Mesendoderm (in vitro differentiated cells): ENCODE measurements at regions not wholly inside any gene's neighbourhood (a gene's known extent, or its start where the extent isn't known, plus 50 kb on each side); places are given as distances from the start of the nearest gene placed in this dataset.

Source experiments
- DNase-seq: peaks from one replicate; pipeline ENCODE4 v3.0.0; 2013
- H2AK5ac ChIP-seq: 2 replicates; pipeline ENCODE4 v1.6.1; 2013; ENCODE audit warnings: low read length, inconsistent platforms
- H2BK120ac ChIP-seq: 2 replicates; pipeline ENCODE4 v1.6.1; 2013; ENCODE audit warnings: low read depth, mild to moderate bottlenecking, low read length, moderate library complexity, mixed read lengths
- H2BK15ac ChIP-seq: replicated peaks from 2 replicates; pipeline ENCODE4 v1.6.1; 2013; ENCODE audit warnings: low read depth, mild to moderate bottlenecking, moderate library complexity
- H2BK5ac ChIP-seq: 2 replicates; pipeline ENCODE4 v1.6.1; 2013; ENCODE audit warnings: low read length, inconsistent platforms
- H3K18ac ChIP-seq: 2 replicates; pipeline ENCODE4 v1.6.1; 2013; ENCODE audit warnings: mild to moderate bottlenecking, low read length, mixed read lengths
- H3K23ac ChIP-seq: one replicate; pipeline ENCODE4 v1.6.1; 2013; ENCODE audit warnings: low read length
- H3K27ac ChIP-seq: 2 replicates; pipeline ENCODE4 v1.5.1; 2013; ENCODE audit warnings: low read depth, mild to moderate bottlenecking, inconsistent platforms, low read length, moderate library complexity
- H3K27me3 ChIP-seq: 2 replicates; pipeline ENCODE4 v1.6.1; 2013; ENCODE audit warnings: low read length, control low read depth, mild to moderate bottlenecking, inconsistent platforms; ENCODE audit not compliant: insufficient read depth, poor library complexity
- H3K36me3 ChIP-seq: 2 replicates; pipeline ENCODE4 v1.6.1; 2013; ENCODE audit warnings: low read length, inconsistent platforms; ENCODE audit not compliant: control insufficient read depth, insufficient read depth
- H3K4ac ChIP-seq: one replicate; pipeline ENCODE4 v1.6.1; 2013; ENCODE audit warnings: low read depth, mild to moderate bottlenecking, low read length, moderate library complexity
- H3K4me1 ChIP-seq: 2 replicates; pipeline ENCODE4 v1.6.1; 2013; ENCODE audit warnings: low read depth, low read length, inconsistent platforms; ENCODE audit not compliant: control insufficient read depth
- H3K4me2 ChIP-seq: 2 replicates; pipeline ENCODE4 v1.6.1; 2013; ENCODE audit warnings: low read length
- H3K4me3 ChIP-seq: 2 replicates; pipeline ENCODE4 v1.5.1; 2013; ENCODE audit warnings: mild to moderate bottlenecking, low read length
- H3K56ac ChIP-seq: one replicate; pipeline ENCODE4 v1.6.1; 2013; ENCODE audit warnings: low read length
- H3K79me1 ChIP-seq: 2 replicates; pipeline ENCODE4 v1.6.1; 2013; ENCODE audit warnings: low read length, inconsistent platforms
- H3K79me2 ChIP-seq: 2 replicates; pipeline ENCODE4 v1.6.1; 2013; ENCODE audit warnings: mild to moderate bottlenecking, low read length; ENCODE audit not compliant: control insufficient read depth, insufficient read depth
- H3K9ac ChIP-seq: 2 replicates; pipeline ENCODE4 v1.6.1; 2013; ENCODE audit warnings: low read length, inconsistent platforms
- H4K5ac ChIP-seq: one replicate; pipeline ENCODE4 v1.6.1; 2013; ENCODE audit warnings: low read length
- H4K8ac ChIP-seq: one replicate; pipeline ENCODE4 v1.6.1; 2013; ENCODE audit warnings: low read depth, mild to moderate bottlenecking, control low read depth, low read length, moderate library complexity
- WGBS: extraction: QIAGEN DNeasy Blood & Tissue Kit; methylation state at CpG from one replicate; pipeline ENCODE4 v1.1.7; 2013; ENCODE audit warnings: low lambda C conversion rate, missing lambda C conversion rate; ENCODE audit not compliant: insufficient coverage; ENCODE audit errors: extremely low coverage; 5-methylcytosine and 5-hydroxymethylcytosine counted together

DNA sequence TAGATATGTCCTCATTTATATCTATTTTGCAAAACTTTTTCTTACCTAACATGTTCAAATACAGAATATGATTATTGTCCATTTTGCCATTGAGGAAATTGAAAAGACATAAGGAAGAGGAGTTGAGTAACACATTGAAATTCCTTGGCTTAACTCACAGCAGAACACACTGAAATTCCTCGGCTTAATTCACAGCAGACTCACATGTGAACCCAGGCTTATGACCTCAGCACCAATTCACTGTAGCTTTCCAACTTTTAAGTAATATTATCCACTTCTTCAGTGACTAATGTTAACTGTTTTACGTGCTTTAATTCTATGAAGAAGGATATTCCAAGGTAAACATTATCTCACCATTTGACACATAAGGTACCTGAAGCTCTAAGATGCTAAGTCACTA is 597.5 kb upstream of the PFKP start:
- no peak overlapping the region for H2BK5ac ChIP-seq
- no peak overlapping the region for H3K23ac ChIP-seq
- no peak overlapping the region for H3K4me3 ChIP-seq
- H4K5ac ChIP-seq: no peak overlapping the region
- no peak for DNase-seq
- no peak overlapping the region for H2BK120ac ChIP-seq
- no peak overlapping the region for H4K8ac ChIP-seq
- WGBS: no CpG with 5 or more reads among the region's 2 CpGs
- no peak overlapping the region for H3K56ac ChIP-seq
- no peaks in the 10 kb centered on the region for H3K79me1 ChIP-seq
- no peak overlapping the region for H3K9ac ChIP-seq
- H3K36me3 ChIP-seq: no peaks in the 10 kb centered on the region
- H3K4me2 ChIP-seq: no peak overlapping the region
- H2AK5ac ChIP-seq: no peak overlapping the region
- no peak overlapping the region for H2BK15ac ChIP-seq
- no peaks in the 10 kb centered on the region for H3K27me3 ChIP-seq
- H3K27ac ChIP-seq: no peak overlapping the region
- H3K79me2 ChIP-seq: no peaks in the 10 kb centered on the region
- no peaks in the 10 kb centered on the region for H3K4me1 ChIP-seq
- H3K4ac ChIP-seq: no peak overlapping the region
- no peak overlapping the region for H3K18ac ChIP-seq

DNA sequence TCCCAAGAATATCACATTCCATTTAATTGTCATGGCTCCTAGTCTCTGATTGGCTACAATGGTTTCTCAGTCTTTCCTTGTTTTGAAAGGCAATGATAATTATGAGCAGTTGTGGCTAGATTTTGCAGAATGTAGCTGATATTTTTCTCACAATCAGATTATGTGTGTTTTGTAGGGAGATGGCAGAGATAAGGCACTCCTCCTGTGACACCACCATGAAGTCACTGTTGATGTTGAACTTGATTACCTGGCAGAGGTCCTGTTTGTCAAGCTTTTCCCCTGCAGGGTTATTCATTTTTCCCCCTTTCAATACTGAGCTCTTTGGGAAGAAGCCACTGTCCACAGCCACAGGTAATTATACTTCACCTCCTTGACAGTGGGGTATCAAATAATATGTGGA is 602.9 kb upstream of the PFKP start:
- H3K27ac ChIP-seq: no peak overlapping the region
- no peak for DNase-seq
- no peak overlapping the region for H3K4me2 ChIP-seq
- H2BK120ac ChIP-seq: no peak overlapping the region
- H3K79me2 ChIP-seq: no peaks in the 10 kb centered on the region
- H3K23ac ChIP-seq: no peak overlapping the region
- H3K4ac ChIP-seq: no peak overlapping the region
- H3K36me3 ChIP-seq: no peaks in the 10 kb centered on the region
- no peak overlapping the region for H3K18ac ChIP-seq
- H4K8ac ChIP-seq: no peak overlapping the region
- H3K4me1 ChIP-seq: no peaks in the 10 kb centered on the region
- H3K56ac ChIP-seq: no peak overlapping the region
- no peaks in the 10 kb centered on the region for H3K27me3 ChIP-seq
- H2BK5ac ChIP-seq: no peak overlapping the region
- H4K5ac ChIP-seq: no peak overlapping the region
- H3K9ac ChIP-seq: no peak overlapping the region
- H3K79me1 ChIP-seq: no peaks in the 10 kb centered on the region
- no peak overlapping the region for H3K4me3 ChIP-seq
- no peak overlapping the region for H2AK5ac ChIP-seq
- H2BK15ac ChIP-seq: no peak overlapping the region

DNA sequence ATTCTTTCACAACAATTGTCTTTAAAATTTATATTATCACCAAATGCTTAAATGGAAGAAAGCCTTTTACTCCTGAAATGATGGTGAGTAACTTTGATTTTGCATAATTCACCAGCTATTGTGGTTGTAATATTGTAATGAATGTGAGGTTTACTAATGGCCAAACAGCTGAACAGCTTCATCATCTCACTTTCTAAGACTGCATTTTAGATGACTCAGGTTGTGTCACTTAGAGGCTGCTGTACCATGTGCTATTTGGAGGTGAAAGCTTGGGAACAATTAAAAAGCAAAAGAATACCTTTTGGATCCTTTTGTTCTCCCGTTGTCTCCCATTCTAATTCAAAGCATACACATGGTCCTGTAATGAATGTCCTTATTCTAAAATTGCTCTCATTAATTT is 604.0 kb upstream of the PFKP start:
- Histone ChIP-seq H3K79me1 (no peaks in the 10 kb centered on the region), H3K36me3 (no peaks in the 10 kb centered on the region), H4K5ac (no peak overlapping the region), H3K4ac (no peak overlapping the region), H3K27ac (no peak overlapping the region), H3K23ac (no peak overlapping the region), H3K27me3 (no peaks in the 10 kb centered on the region), H3K9ac (no peak overlapping the region), H4K8ac (no peak overlapping the region), H3K4me3 (no peak overlapping the region), H2BK15ac (no peak overlapping the region), H2AK5ac (no peak overlapping the region), H2BK120ac (no peak overlapping the region), H3K79me2 (no peaks in the 10 kb centered on the region), H3K18ac (no peak overlapping the region), H3K4me2 (no peak overlapping the region), H3K4me1 (no peaks in the 10 kb centered on the region), H3K56ac (no peak overlapping the region), H2BK5ac (no peak overlapping the region)
- DNase-seq: no peak
- WGBS: no CpG with 5 or more reads among the region's 1 CpG

DNA sequence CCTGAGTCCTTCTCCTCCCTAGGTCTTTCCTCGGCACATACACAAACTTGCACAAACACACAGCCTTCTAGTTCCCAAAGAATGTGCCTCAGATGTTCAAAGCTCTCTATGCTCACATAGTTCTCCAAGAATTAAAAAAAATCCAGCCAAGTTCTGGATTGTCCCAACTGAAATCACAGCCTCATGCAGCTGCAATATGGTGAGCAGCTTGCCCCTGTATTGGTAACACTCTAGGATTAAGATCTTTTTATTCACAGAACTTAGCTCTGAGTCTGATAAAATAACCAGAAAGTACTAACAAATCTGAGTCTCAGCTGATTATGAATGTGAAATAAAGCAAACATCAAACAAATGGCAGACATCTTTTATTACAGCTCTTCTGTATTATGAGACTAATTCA is 604.8 kb upstream of the PFKP start:
- no CpG with 5 or more reads among the region's 1 CpG for WGBS
- no peak overlapping the region for H3K56ac ChIP-seq
- H3K4ac ChIP-seq: no peak overlapping the region
- no peak overlapping the region for H2BK15ac ChIP-seq
- H3K27me3 ChIP-seq: no peaks in the 10 kb centered on the region
- H3K9ac ChIP-seq: no peak overlapping the region
- no peak overlapping the region for H3K4me3 ChIP-seq
- H3K79me1 ChIP-seq: no peaks in the 10 kb centered on the region
- H3K27ac ChIP-seq: no peak overlapping the region
- no peak overlapping the region for H3K18ac ChIP-seq
- no peaks in the 10 kb centered on the region for H3K4me1 ChIP-seq
- H2AK5ac ChIP-seq: no peak overlapping the region
- H4K8ac ChIP-seq: no peak overlapping the region
- no peak overlapping the region for H4K5ac ChIP-seq
- H3K4me2 ChIP-seq: no peak overlapping the region
- no peak overlapping the region for H2BK5ac ChIP-seq
- no peaks in the 10 kb centered on the region for H3K36me3 ChIP-seq
- no peak overlapping the region for H2BK120ac ChIP-seq
- H3K23ac ChIP-seq: no peak overlapping the region
- no peak for DNase-seq
- H3K79me2 ChIP-seq: no peaks in the 10 kb centered on the region

DNA sequence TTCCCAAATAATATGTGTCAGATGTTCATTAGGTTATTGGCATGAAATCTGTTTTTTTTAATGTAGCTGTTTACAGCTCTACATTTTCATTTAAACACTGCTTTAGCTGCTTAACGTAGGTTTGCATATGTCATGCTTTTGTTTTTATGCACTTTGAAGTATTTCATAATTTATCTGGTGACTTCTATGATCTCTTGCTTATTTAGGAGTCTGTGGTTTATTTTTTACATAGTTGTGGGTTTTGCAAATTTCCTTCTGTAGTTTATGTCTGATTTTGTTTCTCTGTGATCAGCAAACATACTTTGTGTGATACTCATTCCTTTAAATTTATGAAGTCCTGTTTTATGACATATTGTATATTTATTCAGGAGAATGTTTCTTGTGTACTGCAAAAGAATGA is 606.5 kb upstream of the PFKP start:
- no peak overlapping the region for H3K56ac ChIP-seq
- H2BK5ac ChIP-seq: no peak overlapping the region
- no peak overlapping the region for H4K5ac ChIP-seq
- H3K27ac ChIP-seq: no peak overlapping the region
- no CpG with 5 or more reads among the region's 1 CpG for WGBS
- no peaks in the 10 kb centered on the region for H3K79me2 ChIP-seq
- H3K4ac ChIP-seq: no peak overlapping the region
- no peaks in the 10 kb centered on the region for H3K79me1 ChIP-seq
- no peaks in the 10 kb centered on the region for H3K36me3 ChIP-seq
- H3K4me1 ChIP-seq: no peaks in the 10 kb centered on the region
- no peak for DNase-seq
- H2AK5ac ChIP-seq: no peak overlapping the region
- no peak overlapping the region for H3K18ac ChIP-seq
- no peak overlapping the region for H4K8ac ChIP-seq
- H3K27me3 ChIP-seq: no peaks in the 10 kb centered on the region
- H3K23ac ChIP-seq: no peak overlapping the region
- H2BK120ac ChIP-seq: no peak overlapping the region
- H3K4me3 ChIP-seq: no peak overlapping the region
- H3K9ac ChIP-seq: no peak overlapping the region
- no peak overlapping the region for H2BK15ac ChIP-seq
- H3K4me2 ChIP-seq: no peak overlapping the region

DNA sequence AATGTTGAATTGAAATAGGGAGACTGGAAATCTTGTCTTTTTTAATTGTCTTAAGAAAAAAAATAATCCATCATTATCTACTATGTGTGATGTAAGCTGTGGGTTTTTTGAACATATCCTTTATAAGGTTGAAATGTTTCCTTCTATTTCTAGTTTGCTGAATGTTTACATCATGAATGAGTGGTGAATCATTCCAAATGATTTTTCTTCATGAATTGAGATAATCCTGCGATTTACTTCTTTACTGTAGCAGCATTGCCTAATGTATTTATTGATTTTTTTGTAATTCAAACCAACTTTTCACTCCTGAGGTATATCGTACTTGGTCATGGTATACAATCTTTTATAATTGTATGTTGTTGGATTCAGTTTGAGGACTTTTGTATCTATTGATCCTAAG is 607.6 kb upstream of the PFKP start:
- no peaks in the 10 kb centered on the region for H3K27me3 ChIP-seq
- H2BK120ac ChIP-seq: no peak overlapping the region
- no peak overlapping the region for H3K18ac ChIP-seq
- no peaks in the 10 kb centered on the region for H3K4me1 ChIP-seq
- no peaks in the 10 kb centered on the region for H3K79me1 ChIP-seq
- H3K9ac ChIP-seq: no peak overlapping the region
- H3K56ac ChIP-seq: no peak overlapping the region
- H2AK5ac ChIP-seq: no peak overlapping the region
- H3K4ac ChIP-seq: no peak overlapping the region
- no peaks in the 10 kb centered on the region for H3K79me2 ChIP-seq
- no peak for DNase-seq
- no peak overlapping the region for H3K4me3 ChIP-seq
- no peak overlapping the region for H2BK15ac ChIP-seq
- no peak overlapping the region for H4K8ac ChIP-seq
- H3K4me2 ChIP-seq: no peak overlapping the region
- H3K27ac ChIP-seq: no peak overlapping the region
- WGBS: no CpG with 5 or more reads among the region's 2 CpGs
- H3K23ac ChIP-seq: no peak overlapping the region
- H2BK5ac ChIP-seq: no peak overlapping the region
- H3K36me3 ChIP-seq: no peaks in the 10 kb centered on the region
- no peak overlapping the region for H4K5ac ChIP-seq
